BE2C (cell line): ENCODE measurements at regions not wholly inside any gene's neighbourhood (a gene's known extent, or its start where the extent isn't known, plus 50 kb on each side); places are given as distances from the start of the nearest gene placed in this dataset.
"Not testable (repeated sequence)": the region's sequence is repeated elsewhere in the genome, so short reads cannot be mapped to it uniquely, and the experiment has no call there.

Source experiments
- DNase-seq: peaks from one replicate; pipeline ENCODE4 v3.0.0-alpha.2; 2020
- H3K27me3 ChIP-seq: fragments of 250-450 bp; sonication (Bioruptor Pico); 2 replicates; pipeline ENCODE4 v1.5.1; 2020; ENCODE audit warnings: mild to moderate bottlenecking
- H3K36me3 ChIP-seq: fragments of 250-450 bp; sonication (Bioruptor Pico); 2 replicates; pipeline ENCODE4 v1.5.1; 2020; ENCODE audit warnings: mild to moderate bottlenecking
- H3K4me1 ChIP-seq: fragments of 250-450 bp; sonication (Bioruptor Pico); 2 replicates; pipeline ENCODE4 v1.5.1; 2020
- H3K4me3 ChIP-seq: 2 replicates; pipeline ENCODE4 v1.5.1; 2011; ENCODE audit warnings: low read depth, low read length
- H3K9me3 ChIP-seq: fragments of 250-450 bp; sonication (Bioruptor Pico); 2 replicates; pipeline ENCODE4 v1.5.1; 2020
- CTCF ChIP-seq: IDR thresholded peaks from 2 replicates; pipeline ENCODE4 v1.5.1; 2012; ENCODE audit warnings: mild to moderate bottlenecking, low read depth, low read length

GRCh38 chrX:39787999-39788398 is 309.8 kb downstream of the BCOR start:
- no peaks in the 10 kb centered on the region for H3K27me3 ChIP-seq
- no peaks in the 10 kb centered on the region for H3K36me3 ChIP-seq
- no peaks in the 10 kb centered on the region for H3K9me3 ChIP-seq
- H3K4me3 ChIP-seq = no peak overlapping the region
- DNase-seq = no peak
- TF ChIP-seq CTCF = no peak
- H3K4me1 ChIP-seq = no peaks in the 10 kb centered on the region

- no peaks in the 10 kb centered on the region for H3K9me3 ChIP-seq
- no peak for TF ChIP-seq CTCF
- H3K4me1 ChIP-seq = no peaks in the 10 kb centered on the region
- no peaks in the 10 kb centered on the region for H3K27me3 ChIP-seq
- no peak for DNase-seq
- H3K36me3 ChIP-seq = no peaks in the 10 kb centered on the region
- H3K4me3 ChIP-seq = no peak overlapping the region
Observed at GRCh38 chrX:39788521-39788920, 309.2 kb downstream of the BCOR start.

- no peak for DNase-seq
- TF ChIP-seq CTCF = no peak
- Histone ChIP-seq H3K9me3 (no peaks in the 10 kb centered on the region), H3K27me3 (no peaks in the 10 kb centered on the region), H3K36me3 (no peaks in the 10 kb centered on the region), H3K4me1 (no peaks in the 10 kb centered on the region), H3K4me3 (no peak overlapping the region)
Observed at GRCh38 chrX:39791691-39792090, 306.1 kb downstream of the BCOR start.

- Histone ChIP-seq H3K4me1 (no peaks in the 10 kb centered on the region), H3K9me3 (no peaks in the 10 kb centered on the region), H3K4me3 (no peak overlapping the region), H3K27me3 (no peaks in the 10 kb centered on the region), H3K36me3 (no peaks in the 10 kb centered on the region)
- TF ChIP-seq CTCF = no peak
- no peak for DNase-seq
Observed at GRCh38 chrX:39795605-39796004, 302.2 kb downstream of the BCOR start.

GRCh38 chrX:39796856-39797255 is 300.9 kb downstream of the BCOR start:
- H3K4me1 ChIP-seq = no peaks in the 10 kb centered on the region
- TF ChIP-seq CTCF = no peak
- DNase-seq = no peak
- no peak overlapping the region for H3K4me3 ChIP-seq
- no peaks in the 10 kb centered on the region for H3K27me3 ChIP-seq
- H3K36me3 ChIP-seq = no peaks in the 10 kb centered on the region
- H3K9me3 ChIP-seq = no peaks in the 10 kb centered on the region

GRCh38 chrX:39798488-39798887 is 299.3 kb downstream of the BCOR start:
- not testable (repeated sequence) for H3K9me3 ChIP-seq

GRCh38 chrX:39802354-39802753 is 295.4 kb downstream of the BCOR start:
- Histone ChIP-seq H3K9me3 (no peaks in the 10 kb centered on the region), H3K27me3 (no peaks in the 10 kb centered on the region), H3K4me3 (no peak overlapping the region), H3K4me1 (no peaks in the 10 kb centered on the region), H3K36me3 (no peaks in the 10 kb centered on the region)
- TF ChIP-seq CTCF = no peak
- no peak for DNase-seq

More at GRCh38 chrX:39798488-39798887, 299.3 kb downstream of the BCOR start:
- not testable (repeated sequence) for H3K4me3 ChIP-seq, H3K36me3 ChIP-seq, DNase-seq, H3K27me3 ChIP-seq, H3K4me1 ChIP-seq
